Effector memory CD4-positive, alpha-beta T cell (primary cell): ENCODE measurements at regions not wholly inside any gene's neighbourhood (a gene's known extent, or its start where the extent isn't known, plus 50 kb on each side); places are given as distances from the start of the nearest gene placed in this dataset.
"Not testable (repeated sequence)": the region's sequence is repeated elsewhere in the genome, so short reads cannot be mapped to it uniquely, and the experiment has no call there.

Experiments
- DNase-seq, 3 donors: peaks; one replicate each; pipeline ENCODE4 v3.0.0-alpha.2; 2020
- H3K27ac ChIP-seq: 2 replicates; pipeline ENCODE4 v1.7.0; 2013; ENCODE audit warnings: mild to moderate bottlenecking, low read length, moderate library complexity; ENCODE audit not compliant: insufficient read depth, poor library complexity, severe bottlenecking
- H3K27me3 ChIP-seq: replicated peaks from 2 replicates; pipeline ENCODE4 v1.7.0; 2013; ENCODE audit warnings: mild to moderate bottlenecking, low read length; ENCODE audit not compliant: insufficient read depth, control insufficient read depth, poor library complexity, severe bottlenecking
- H3K36me3 ChIP-seq: 2 replicates; pipeline ENCODE4 v1.7.0; 2013; ENCODE audit warnings: mild to moderate bottlenecking, low read length, moderate library complexity; ENCODE audit not compliant: control insufficient read depth, insufficient read depth
- H3K4me1 ChIP-seq: 2 replicates; pipeline ENCODE4 v1.7.0; 2013; ENCODE audit warnings: low read length, mild to moderate bottlenecking; ENCODE audit not compliant: control insufficient read depth, insufficient read depth, poor library complexity, severe bottlenecking
- H3K4me3 ChIP-seq: 2 replicates; pipeline ENCODE4 v1.7.0; 2013; ENCODE audit warnings: low read length, low read depth, mild to moderate bottlenecking; ENCODE audit not compliant: insufficient read depth, poor library complexity, severe bottlenecking
- H3K9me3 ChIP-seq: 2 replicates; pipeline ENCODE4 v1.7.0; 2013; ENCODE audit warnings: mild to moderate bottlenecking, low read length, moderate library complexity; ENCODE audit not compliant: control insufficient read depth

DNA sequence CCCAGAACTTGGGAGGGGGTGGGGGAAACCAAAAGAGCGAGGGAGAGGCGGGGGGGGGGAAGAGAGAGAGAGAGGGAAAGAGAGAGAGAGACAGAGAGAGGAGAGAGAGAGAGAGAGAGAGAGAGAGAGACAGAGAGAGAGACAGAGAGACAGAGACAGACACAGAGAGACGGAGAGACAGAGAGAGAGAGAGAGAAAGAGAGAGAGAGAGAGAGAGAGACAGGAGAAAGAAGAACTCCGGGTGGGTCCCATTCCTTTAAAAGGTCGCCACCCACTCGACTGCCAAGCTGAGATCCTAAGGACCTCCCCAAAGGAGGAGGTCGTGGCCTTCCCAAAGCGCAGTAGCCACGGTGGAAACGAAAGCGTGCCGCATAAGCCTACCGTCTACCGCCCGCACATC is 49.8 kb upstream of the RNU2-1 start:
- not testable (repeated sequence) for H3K9me3 ChIP-seq, H3K27ac ChIP-seq, H3K27me3 ChIP-seq, H3K4me3 ChIP-seq, H3K36me3 ChIP-seq, DNase-seq, H3K4me1 ChIP-seq
